Naive thymus-derived CD4-positive, alpha-beta T cell (primary cell): ENCODE measurements at regions not wholly inside any gene's neighbourhood (a gene's known extent, or its start where the extent isn't known, plus 50 kb on each side); places are given as distances from the start of the nearest gene placed in this dataset.

Source experiments
- ATAC-seq: fragments of 150-1000 bp; cut with Tn5 transposase; 2 replicates; pipeline ENCODE4 v1.10.0; 2021; ENCODE audit warnings: mild to moderate bottlenecking, moderate library complexity
- CTCF ChIA-PET: fragments of 350-600 bp; sonication (Branson Sonifier 250); formaldehyde crosslinking; loops from one replicate; lab custom pipeline; 2021; ENCODE audit warnings: antibody characterized with exemption; lab: Charles Lee
- POLR2A ChIA-PET: fragments of 350-600 bp; sonication (Branson Sonifier 250); formaldehyde crosslinking; loops from one replicate; lab custom pipeline; 2021; ENCODE audit warnings: antibody characterized with exemption, inconsistent platforms; lab: Charles Lee
- DNase-seq, 9 donors: peaks; one replicate each; pipeline versions ENCODE4 v3.0.0 to v3.0.0-alpha.2; 2020 to 2022; ENCODE audit warnings: mixed read lengths in 1 of 9
- H3K27ac ChIP-seq: one replicate; pipeline ENCODE4 v1.7.0; 2013; ENCODE audit warnings: mild to moderate bottlenecking, low read depth, low read length, moderate library complexity
- H3K27me3 ChIP-seq, 2 donors: one replicate each; pipeline ENCODE4 v1.7.0; 2013; ENCODE audit warnings: low read length in 2 of 2, mild to moderate bottlenecking in 2 of 2, moderate library complexity in 2 of 2; ENCODE audit not compliant: control insufficient read depth in 2 of 2, insufficient read depth in 2 of 2
- H3K36me3 ChIP-seq, 3 experiments: 1 replicate in 2 of 3; 2 replicates in 1 of 3; pipeline ENCODE4 v1.7.0; 2013; ENCODE audit warnings: low read length in 3 of 3, mild to moderate bottlenecking in 3 of 3, moderate library complexity in 1 of 3; ENCODE audit not compliant: insufficient read depth in 3 of 3, control insufficient read depth in 2 of 3
- H3K4me1 ChIP-seq, 2 donors: one replicate each; pipeline ENCODE4 v1.7.0; 2013; ENCODE audit warnings: low read length in 2 of 2, mild to moderate bottlenecking in 2 of 2, moderate library complexity in 1 of 2; ENCODE audit not compliant: control insufficient read depth in 2 of 2, insufficient read depth in 2 of 2
- H3K4me3 ChIP-seq: 2 replicates; pipeline ENCODE4 v1.7.0; 2013; ENCODE audit warnings: mild to moderate bottlenecking, low read length
- H3K9me3 ChIP-seq, 3 experiments: 1 replicate in 2 of 3; 2 replicates in 1 of 3; pipeline ENCODE4 v1.7.0; 2013; ENCODE audit warnings: low read length in 3 of 3; ENCODE audit not compliant: control insufficient read depth in 2 of 3
- H3K27ac Mint-ChIP-seq, 9 donors: one replicate each; pipeline ENCODE4 v1.8.0; 2020 to 2022; ENCODE audit warnings: mixed read lengths in 9 of 9, mild to moderate bottlenecking in 8 of 9, moderate library complexity in 5 of 9, inconsistent platforms in 2 of 9
- H3K27me3 Mint-ChIP-seq, 5 donors: one replicate each; pipeline ENCODE4 v1.8.0; 2021 to 2022; ENCODE audit warnings: mixed read lengths in 5 of 5, mild to moderate bottlenecking in 1 of 5
- H3K36me3 Mint-ChIP-seq, 5 donors: one replicate each; pipeline ENCODE4 v1.8.0; 2020 to 2022; ENCODE audit warnings: mixed read lengths in 5 of 5, mild to moderate bottlenecking in 3 of 5, inconsistent platforms in 1 of 5
- H3K4me1 Mint-ChIP-seq, 7 donors: one replicate each; pipeline ENCODE4 v1.8.0; 2020 to 2022; ENCODE audit warnings: mixed read lengths in 7 of 7, mild to moderate bottlenecking in 3 of 7, inconsistent platforms in 1 of 7
- H3K4me3 Mint-ChIP-seq, 10 donors: one replicate each; pipeline ENCODE4 v1.8.0; 2020 to 2022; ENCODE audit warnings: mild to moderate bottlenecking in 10 of 10, mixed read lengths in 10 of 10, moderate library complexity in 6 of 10, inconsistent platforms in 2 of 10
- H3K9me3 Mint-ChIP-seq, 11 donors: one replicate each; pipeline ENCODE4 v1.8.0; 2020 to 2022; ENCODE audit warnings: mixed read lengths in 11 of 11, mild to moderate bottlenecking in 4 of 11, inconsistent platforms in 1 of 11, moderate library complexity in 1 of 11
- intact Hi-C, 2 donors: fragments of 100-400 bp; cut with micrococcal nuclease; formaldehyde crosslinking; loops; one replicate each; pipeline ENCODE4 v1.15.1; 2023

DNA sequence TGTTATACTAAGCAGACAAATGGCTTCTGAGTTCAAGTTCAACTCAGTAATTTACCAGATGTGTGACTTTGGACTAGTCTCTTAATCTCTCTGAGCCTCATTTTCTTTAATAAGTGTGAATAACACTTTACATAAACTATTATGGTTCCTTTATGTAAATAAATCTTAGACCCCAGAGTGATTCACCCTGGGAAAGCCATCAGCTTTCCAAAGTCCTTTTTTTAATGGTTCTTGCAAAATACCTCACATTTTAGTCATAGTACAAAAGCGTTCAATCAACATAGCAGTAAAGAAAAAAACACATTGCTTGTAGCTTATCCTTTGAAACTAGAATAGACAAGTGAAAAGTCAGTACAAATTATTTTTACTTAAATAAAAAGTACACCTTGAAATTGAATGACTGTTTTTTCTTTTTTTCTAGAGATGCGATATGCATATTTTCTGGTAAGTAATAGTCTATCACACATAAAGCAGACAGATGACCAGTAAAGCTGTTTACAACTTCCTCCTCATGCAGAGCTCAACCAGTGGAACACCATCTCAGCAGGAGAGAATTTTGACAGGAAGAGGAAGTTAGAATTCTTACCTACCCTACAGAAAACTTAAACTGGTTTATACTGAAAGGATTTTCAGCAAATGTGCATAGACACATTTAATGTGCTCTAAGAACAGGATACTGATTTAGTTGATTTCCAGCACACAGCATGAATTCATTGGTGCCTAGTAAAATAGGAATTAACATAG, 123.0 kb upstream of the AGBL1 start:
- Mint-ChIP-seq H3K4me3 (no peak overlapping the region), H3K9me3 (peaks cover 0 to 6% (median 0%) of the 10 kb centered on the region in 11 donors), H3K36me3 (peaks cover 0 to 6% (median 0%) of the 10 kb centered on the region in 5 donors), H3K27ac (no peak overlapping the region), H3K27me3 (peaks cover 0 to 31% (median 3%) of the 10 kb centered on the region in 5 donors), H3K4me1 (peaks cover 0 to 6% (median 0%) of the 10 kb centered on the region in 7 donors)
- ChIA-PET CTCF (no interaction called here), POLR2A (no interaction called here)
- Histone ChIP-seq H3K9me3 (no peaks in the 10 kb centered on the region), H3K27ac (no peak overlapping the region), H3K4me1 (no peaks in the 10 kb centered on the region), H3K4me3 (no peak overlapping the region), H3K27me3 (no peaks in the 10 kb centered on the region), H3K36me3 (no peaks in the 10 kb centered on the region)
- no peak for ATAC-seq
- DNase-seq = no peak
- intact Hi-C loops = no loop called here

DNA sequence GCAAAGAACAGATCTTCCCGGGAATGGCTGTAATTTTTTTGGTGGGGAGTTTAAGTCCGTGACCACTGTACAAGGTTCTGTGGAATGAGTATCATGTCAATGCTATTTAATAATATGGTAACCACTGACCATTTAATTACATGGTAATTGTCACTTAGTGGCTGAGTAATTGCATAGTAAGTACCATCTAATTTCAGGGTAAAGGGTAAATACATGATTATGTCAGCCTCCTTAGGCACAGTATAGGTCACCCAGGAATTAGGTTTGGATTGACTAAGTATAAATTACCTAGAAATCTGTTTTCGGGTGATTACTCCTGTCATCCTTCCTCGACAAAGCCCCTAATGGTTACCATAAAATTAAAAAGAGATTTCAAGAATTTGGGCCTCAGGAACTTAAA, 120.1 kb upstream of the AGBL1 start:
- CTCF ChIA-PET = no interaction called here
- no peak for DNase-seq
- intact Hi-C loops = no loop called here
- Mint-ChIP-seq H3K27me3 (peaks cover 0 to 21% (median 0%) of the 10 kb centered on the region in 5 donors), H3K4me1 (peaks cover 0 to 6% (median 0%) of the 10 kb centered on the region in 7 donors), H3K36me3 (peaks cover 0 to 6% (median 0%) of the 10 kb centered on the region in 5 donors), H3K27ac (no peak overlapping the region), H3K4me3 (no peak overlapping the region), H3K9me3 (peaks cover 0 to 6% (median 0%) of the 10 kb centered on the region in 11 donors)
- Histone ChIP-seq H3K9me3 (no peaks in the 10 kb centered on the region), H3K36me3 (no peaks in the 10 kb centered on the region), H3K4me1 (no peaks in the 10 kb centered on the region), H3K27me3 (no peaks in the 10 kb centered on the region), H3K4me3 (no peak overlapping the region), H3K27ac (no peak overlapping the region)
- ATAC-seq = no peak
- POLR2A ChIA-PET = no interaction called here

DNA sequence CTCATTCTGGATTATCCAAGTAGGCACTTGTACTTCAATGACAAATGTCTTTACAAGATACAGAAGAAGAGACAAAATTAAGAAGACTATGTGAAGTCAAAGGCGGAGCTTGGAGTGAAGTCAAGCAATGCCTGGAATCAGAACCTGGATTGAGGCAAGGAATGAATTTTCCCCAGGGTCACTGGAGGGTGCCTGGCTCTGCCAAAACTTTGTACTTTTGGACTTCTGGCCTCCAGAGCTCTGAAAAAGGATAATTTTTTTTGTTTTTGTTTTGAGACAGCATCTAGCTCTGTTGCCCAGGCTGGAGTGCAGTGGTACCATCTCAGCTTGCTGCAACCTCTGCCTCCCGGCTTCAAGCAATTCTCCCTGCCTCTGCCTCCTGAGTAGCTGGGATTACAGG, 119.3 kb upstream of the AGBL1 start:
- Histone ChIP-seq H3K27ac (no peak overlapping the region), H3K36me3 (no peaks in the 10 kb centered on the region), H3K27me3 (no peaks in the 10 kb centered on the region), H3K4me1 (no peaks in the 10 kb centered on the region), H3K9me3 (no peaks in the 10 kb centered on the region), H3K4me3 (no peak overlapping the region)
- Mint-ChIP-seq H3K36me3 (peaks cover 0 to 6% (median 0%) of the 10 kb centered on the region in 5 donors), H3K27ac (no peak overlapping the region), H3K4me1 (peaks cover 0 to 6% (median 0%) of the 10 kb centered on the region in 7 donors), H3K9me3 (peaks cover 0 to 6% (median 0%) of the 10 kb centered on the region in 11 donors), H3K27me3 (peaks cover 0 to 21% (median 0%) of the 10 kb centered on the region in 5 donors), H3K4me3 (no peak overlapping the region)
- intact Hi-C loops = no loop called here
- ATAC-seq (no peak), DNase-seq (no peak)
- CTCF ChIA-PET = no interaction called here
- POLR2A ChIA-PET = no interaction called here

DNA sequence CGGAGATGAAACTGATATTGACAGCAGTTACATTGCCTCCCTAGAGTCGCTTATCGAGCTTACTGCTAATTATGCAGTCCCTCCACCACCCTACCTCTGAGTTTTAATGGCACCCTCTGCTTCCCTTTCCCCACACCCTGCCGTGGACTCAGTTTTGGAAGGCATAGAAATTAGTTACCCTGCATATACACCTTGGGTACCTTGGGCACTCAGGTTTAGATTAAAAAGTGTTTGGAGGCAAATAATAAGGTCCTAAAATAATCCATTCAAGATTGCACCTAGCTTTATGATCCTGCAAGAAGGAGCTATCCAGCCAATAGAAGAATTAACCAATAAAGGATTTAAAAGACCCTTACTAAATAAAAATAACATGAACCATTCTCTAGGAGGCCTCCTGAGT, 117.8 kb upstream of the AGBL1 start:
- CTCF ChIA-PET = no interaction called here

DNA sequence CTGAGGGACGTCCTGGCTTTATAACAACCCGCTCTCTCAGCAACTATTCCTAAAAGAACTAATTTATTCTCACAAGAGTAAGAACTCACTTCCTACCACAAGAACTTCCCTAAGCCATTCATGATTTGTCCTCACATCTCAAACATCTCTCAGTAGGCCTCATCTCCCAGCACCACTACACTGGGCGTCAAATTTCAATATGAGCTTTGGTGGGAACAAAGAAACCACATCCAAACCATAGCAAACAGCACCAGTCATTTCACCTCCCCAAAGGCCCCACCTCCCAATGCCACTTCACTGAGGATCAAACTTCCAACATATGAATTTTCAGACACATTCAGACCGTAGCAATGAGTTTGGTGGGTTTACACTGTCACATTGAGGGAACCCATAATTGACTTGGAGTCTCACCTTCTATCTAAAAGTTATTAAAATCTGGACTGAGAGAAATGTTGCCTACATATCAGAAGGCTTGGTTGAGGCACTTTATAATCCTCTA, 116.4 kb upstream of the AGBL1 start:
- H3K4me1 Mint-ChIP-seq = no peaks in the 10 kb centered on the region
- ChIA-PET CTCF (no interaction called here), POLR2A (no interaction called here)
- H3K27me3 ChIP-seq = no peaks in the 10 kb centered on the region
- intact Hi-C loops = no loop called here
- peaks cover 0 to 29% (median 7%) of the 10 kb centered on the region in 5 donors for H3K27me3 Mint-ChIP-seq
- peak overlapping the region in 1 of 9 donors; percentile 47 for H3K27ac Mint-ChIP-seq
- H3K9me3 ChIP-seq = no peaks in the 10 kb centered on the region
- H3K4me3 Mint-ChIP-seq = no peak overlapping the region
- H3K27ac ChIP-seq = no peak overlapping the region
- peaks cover 0 to 6% (median 0%) of the 10 kb centered on the region in 11 donors for H3K9me3 Mint-ChIP-seq
- DNase-seq (no peak), ATAC-seq (no peak)
- H3K4me3 ChIP-seq = no peak overlapping the region
- H3K4me1 ChIP-seq = no peaks in the 10 kb centered on the region
- H3K36me3 Mint-ChIP-seq = peaks cover 0 to 6% (median 0%) of the 10 kb centered on the region in 5 donors
- no peaks in the 10 kb centered on the region for H3K36me3 ChIP-seq

More for the DNA sequence above, 117.8 kb upstream of the AGBL1 start:
- H3K27ac ChIP-seq = no peak overlapping the region
- no peak overlapping the region for H3K4me3 ChIP-seq
- Mint-ChIP-seq H3K27ac (no peak overlapping the region), H3K4me1 (no peaks in the 10 kb centered on the region), H3K27me3 (peaks cover 0 to 29% (median 7%) of the 10 kb centered on the region in 5 donors), H3K9me3 (peaks cover 0 to 6% (median 0%) of the 10 kb centered on the region in 11 donors), H3K36me3 (peaks cover 0 to 6% (median 0%) of the 10 kb centered on the region in 5 donors), H3K4me3 (no peak overlapping the region)
- intact Hi-C loops = no loop called here
- H3K27me3 ChIP-seq = no peaks in the 10 kb centered on the region
- POLR2A ChIA-PET = no interaction called here
- H3K9me3 ChIP-seq = no peaks in the 10 kb centered on the region
- no peaks in the 10 kb centered on the region for H3K4me1 ChIP-seq
- no peaks in the 10 kb centered on the region for H3K36me3 ChIP-seq
- ATAC-seq = no peak
- DNase-seq = no peak

DNA sequence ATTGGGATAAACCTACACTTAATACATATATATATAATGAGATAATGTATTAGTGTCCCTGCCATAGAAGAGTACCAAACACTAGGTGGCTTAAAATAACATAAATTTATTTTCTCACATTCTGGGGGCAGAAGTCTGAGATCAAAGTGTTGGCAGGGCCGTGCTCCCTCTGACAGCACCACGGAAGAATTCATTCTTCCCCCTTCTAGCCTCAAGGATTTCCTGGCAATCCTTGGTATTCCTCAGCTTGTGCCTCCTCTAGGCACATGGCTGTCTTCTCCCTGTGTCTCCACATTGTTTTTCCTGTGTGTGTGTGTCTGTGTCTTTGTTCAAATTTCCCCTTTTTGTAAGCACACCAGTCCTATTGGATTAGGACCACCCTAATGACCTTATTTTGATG, 115.2 kb upstream of the AGBL1 start:
- H3K27ac Mint-ChIP-seq = no peak overlapping the region
- H3K9me3 ChIP-seq = no peaks in the 10 kb centered on the region
- no peaks in the 10 kb centered on the region for H3K4me1 ChIP-seq
- H3K9me3 Mint-ChIP-seq = peaks cover 0 to 6% (median 0%) of the 10 kb centered on the region in 11 donors
- DNase-seq (no peak), ATAC-seq (no peak)
- intact Hi-C loops = no loop called here
- H3K27me3 Mint-ChIP-seq = peaks cover 0 to 24% (median 7%) of the 10 kb centered on the region in 5 donors
- no peak overlapping the region for H3K4me3 Mint-ChIP-seq
- H3K36me3 ChIP-seq = no peaks in the 10 kb centered on the region
- CTCF ChIA-PET = no interaction called here
- POLR2A ChIA-PET = no interaction called here
- no peaks in the 10 kb centered on the region for H3K4me1 Mint-ChIP-seq
- H3K27me3 ChIP-seq = no peaks in the 10 kb centered on the region
- no peak overlapping the region for H3K27ac ChIP-seq
- H3K36me3 Mint-ChIP-seq = peaks cover 0 to 6% (median 0%) of the 10 kb centered on the region in 5 donors
- no peak overlapping the region for H3K4me3 ChIP-seq

DNA sequence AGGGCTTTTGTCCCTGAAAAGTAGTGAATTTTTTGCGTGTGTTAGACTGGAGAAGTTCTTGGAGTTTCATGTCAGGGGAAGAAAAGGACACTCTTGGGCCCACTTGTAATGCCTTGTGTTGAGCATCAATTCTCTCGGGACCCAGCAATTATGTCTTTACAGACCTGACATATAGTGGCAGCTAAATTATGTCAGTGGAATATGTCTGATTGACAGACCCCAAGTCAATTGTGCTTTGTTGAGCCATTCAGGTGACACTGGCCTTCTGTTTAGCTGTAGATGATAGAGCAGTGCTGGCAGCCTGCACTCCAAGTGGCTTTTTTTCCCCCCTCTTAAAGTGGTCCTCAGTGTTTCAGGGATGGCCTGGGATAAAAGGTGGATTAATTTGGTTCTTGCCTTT, 112.1 kb upstream of the AGBL1 start:
- intact Hi-C loops = no loop called here
- no peak overlapping the region for H3K27ac ChIP-seq
- H3K36me3 ChIP-seq = no peaks in the 10 kb centered on the region
- no peak overlapping the region for H3K4me3 ChIP-seq
- DNase-seq = no peak
- Mint-ChIP-seq H3K36me3 (no peaks in the 10 kb centered on the region), H3K4me3 (no peak overlapping the region), H3K9me3 (peaks cover 0 to 10% (median 0%) of the 10 kb centered on the region in 11 donors), H3K27ac (no peak overlapping the region), H3K4me1 (no peaks in the 10 kb centered on the region), H3K27me3 (peaks cover 3 to 30% (median 14%) of the 10 kb centered on the region in 5 donors)
- H3K9me3 ChIP-seq = no peaks in the 10 kb centered on the region
- CTCF ChIA-PET = no interaction called here
- no peak for ATAC-seq
- POLR2A ChIA-PET = no interaction called here
- H3K27me3 ChIP-seq = no peaks in the 10 kb centered on the region
- no peaks in the 10 kb centered on the region for H3K4me1 ChIP-seq
